ENCODE measurements at regions not wholly inside any gene's neighbourhood (a gene's known extent, or its start where the extent isn't known, plus 50 kb on each side); places are given as distances from the start of the nearest gene placed in this dataset.

- no peaks in the 10 kb centered on the region for H3K9me2 ChIP-seq
- CTCF ChIA-PET = interaction anchor here (0.8 to 1.3 kb wide), 3 partner anchors 126 to 807 kb away, joined by 3 read pairs; no protein-coding TSS in a partner anchor
- no peak overlapping the region for H2AFZ ChIP-seq (ENCODE audit: low read depth)
Observed at GRCh38 chr5:57653636-57654290, 171.2 kb upstream of the ACTBL2 start.

GRCh38 chr5:57651127-57651526 lies 168.5 kb upstream of the ACTBL2 start:
- no peaks in the 10 kb centered on the region for H3F3A ChIP-seq (replicated peaks; ENCODE audit: insufficient read depth)
- H3K4me1 ChIP-seq (ENCODE audit: control insufficient read depth in 1 of 2, insufficient read depth in 2 of 2, low read depth in 1 of 2, low read length in 1 of 2) = no peaks in the 10 kb centered on the region
- WGBS (ENCODE audit: low lambda C conversion rate) = no CpG with 5 or more reads among the region's 1 CpG
- no peaks in the 10 kb centered on the region; the same call in 1 of the 2 replicates for H3K9me3 ChIP-seq
- H4K20me1 ChIP-seq (ENCODE audit: insufficient read depth) = no peaks in the 10 kb centered on the region
- no peak for DNase-seq
- ChIA-PET POLR2A (no interaction called here), CTCF (interaction anchor here (1.1 to 2.1 kb wide), 11 partner anchors 12 to 810 kb away, joined by 4 to 18 read pairs (median 6); no protein-coding TSS in a partner anchor)
- H3K4me2 ChIP-seq = no peak overlapping the region
- H3K36me3 ChIP-seq (replicated peaks in 1 of 2; ENCODE audit: control insufficient read depth in 1 of 2, insufficient read depth in 2 of 2, low read length in 1 of 2) = no peaks in the 10 kb centered on the region
- no peaks in the 10 kb centered on the region for H3K9me2 ChIP-seq
- no peak overlapping the region for H2AFZ ChIP-seq (ENCODE audit: low read depth)
- no peaks in the 10 kb centered on the region for H3K27me3 ChIP-seq (ENCODE audit: insufficient read depth)
- no peaks in the 10 kb centered on the region for H3K79me2 ChIP-seq (ENCODE audit: insufficient read depth)
- no peak overlapping the region for H3K27ac ChIP-seq (ENCODE audit: low read depth in 2 of 2, low read length in 1 of 2)
- H3K4me3 ChIP-seq (ENCODE audit: low read depth in 2 of 2, low read length in 1 of 2) = no peak overlapping the region
- no peak overlapping the region for H3K9ac ChIP-seq
- TF ChIP-seq USF1 (IDR thresholded peaks at IDR 0.05; ENCODE audit: borderline replicate concordance, low read depth) = no peak
- TF ChIP-seq RAD21 (IDR thresholded peaks at IDR 0.05; ENCODE audit: low read length) = no peak
- no peak for TF ChIP-seq ELF1 (IDR thresholded peaks at IDR 0.05)
- no peak for TF ChIP-seq FOSL2 (IDR thresholded peaks at IDR 0.05; ENCODE audit: borderline replicate concordance, low read depth)
- no peak for TF ChIP-seq TCF12 (IDR thresholded peaks at IDR 0.05)
- no peak for TF ChIP-seq GATA2 (CRISPR knock-in tag; IDR thresholded peaks at IDR 0.05)
- no peak for TF ChIP-seq POLR2AphosphoS5 (IDR thresholded peaks at IDR 0.05; ENCODE audit: low read depth, low read length)
- no peak for TF ChIP-seq NFIC (IDR thresholded peaks at IDR 0.05; ENCODE audit: borderline replicate concordance)
- no peak for TF ChIP-seq REST (IDR thresholded peaks at IDR 0.05; ENCODE audit: low read depth, low read length)
- TF ChIP-seq RCOR1 (IDR thresholded peaks at IDR 0.05; ENCODE audit: low read length) = no peak
- TF ChIP-seq EP300 (IDR thresholded peaks at IDR 0.05; ENCODE audit: borderline replicate concordance in 1 of 2, low read depth in 1 of 2, low read length in 1 of 2) = no peak

More at GRCh38 chr5:57653636-57654290, 171.2 kb upstream of the ACTBL2 start:
- 84% methylated on average over 3 of the region's 3 CpGs for WGBS (ENCODE audit: low lambda C conversion rate)
- no peak overlapping the region for H3K4me2 ChIP-seq
- POLR2A ChIA-PET = no interaction called here
- no peak overlapping the region for H3K9ac ChIP-seq
- DNase-seq = no peak
- H3K4me1 ChIP-seq (ENCODE audit: control insufficient read depth in 1 of 2, insufficient read depth in 2 of 2, low read depth in 1 of 2, low read length in 1 of 2) = no peaks in the 10 kb centered on the region
- no peaks in the 10 kb centered on the region for H3K36me3 ChIP-seq (replicated peaks in 1 of 2; ENCODE audit: control insufficient read depth in 1 of 2, insufficient read depth in 2 of 2, low read length in 1 of 2)
- H3K4me3 ChIP-seq (ENCODE audit: low read depth in 2 of 2, low read length in 1 of 2) = no peak overlapping the region
- H3K9me3 ChIP-seq = no peaks in the 10 kb centered on the region; the same call in 1 of the 2 replicates
- no peaks in the 10 kb centered on the region for H3K79me2 ChIP-seq (ENCODE audit: insufficient read depth)
- no peaks in the 10 kb centered on the region for H3F3A ChIP-seq (replicated peaks; ENCODE audit: insufficient read depth)
- TF ChIP-seq TCF12 (IDR thresholded peaks at IDR 0.05) = no peak
- TF ChIP-seq MXI1 (IDR thresholded peaks at IDR 0.05; ENCODE audit: low read depth, low read length) = no peak
- no peaks in the 10 kb centered on the region for H4K20me1 ChIP-seq (ENCODE audit: insufficient read depth)
- no peaks in the 10 kb centered on the region for H3K27me3 ChIP-seq (ENCODE audit: insufficient read depth)
- no peak overlapping the region for H3K27ac ChIP-seq (ENCODE audit: low read depth in 2 of 2, low read length in 1 of 2)
